HTR-8/SVneo (cell line): ENCODE measurements at regions not wholly inside any gene's neighbourhood (a gene's known extent, or its start where the extent isn't known, plus 50 kb on each side); places are given as distances from the start of the nearest gene placed in this dataset.
A peak's percentile ranks its signal among the peaks of the same experiment; 100 is the strongest.
"Not testable (repeated sequence)": the region's sequence is repeated elsewhere in the genome, so short reads cannot be mapped to it uniquely, and the experiment has no call there.

Source experiments
- DNase-seq: peaks from one replicate; pipeline ENCODE4 v3.0.0; 2011; ENCODE audit warnings: low spot score, mixed read lengths; ENCODE audit not compliant: insufficient read length
- FAIRE-seq: peaks from 2 replicates; lab custom pipeline; 2011; peaks lifted over from hg19 to GRCh38; lab: Jason Lieb, UNC

GRCh38 chr14:40806471-40806870 is 800.2 kb upstream of the LRFN5 start:
- no peak for FAIRE-seq
- DNase-seq = no peak

- DNase-seq = no peak
- no peak for FAIRE-seq
These were observed 810.5 kb upstream of the LRFN5 start for GRCh38 chr14:40796168-40796567.

- FAIRE-seq = peak; percentile 33
- no peak for DNase-seq
These were observed 821.8 kb upstream of the LRFN5 start for GRCh38 chr14:40784860-40785259.

GRCh38 chr14:40762685-40763084 is 844.0 kb upstream of the LRFN5 start:
- no peak for DNase-seq
- no peak for FAIRE-seq

- DNase-seq = no peak
- FAIRE-seq = no peak
These were observed 844.5 kb upstream of the LRFN5 start for GRCh38 chr14:40762177-40762576.

- no peak for DNase-seq
- no peak for FAIRE-seq
These were observed 846.0 kb upstream of the LRFN5 start for GRCh38 chr14:40760704-40761103.

- FAIRE-seq (no peak), DNase-seq (no peak)
These were observed 848.6 kb upstream of the LRFN5 start for GRCh38 chr14:40758076-40758475.

- FAIRE-seq (no peak), DNase-seq (no peak)
These were observed 849.2 kb upstream of the LRFN5 start for GRCh38 chr14:40757376-40757950.

GRCh38 chr14:40733206-40733605 is 873.5 kb upstream of the LRFN5 start:
- FAIRE-seq = no peak
- no peak for DNase-seq

GRCh38 chr14:40727107-40727506 is 879.6 kb upstream of the LRFN5 start:
- no peak for DNase-seq

GRCh38 chr14:40713387-40713786 is 893.3 kb upstream of the LRFN5 start:
- DNase-seq (no peak), FAIRE-seq (no peak)

More at GRCh38 chr14:40727107-40727506, 879.6 kb upstream of the LRFN5 start:
- no peak for FAIRE-seq

GRCh38 chr14:40697231-40697630 is 909.4 kb upstream of the LRFN5 start:
- FAIRE-seq = no peak
- no peak for DNase-seq

GRCh38 chr14:40694023-40694422 is 912.7 kb upstream of the LRFN5 start:
- DNase-seq (no peak), FAIRE-seq (no peak)

- no peak for DNase-seq
- no peak for FAIRE-seq
These were observed 915.6 kb upstream of the LRFN5 start for GRCh38 chr14:40691066-40691465.

- FAIRE-seq = peak; percentile 4
- no peak for DNase-seq
These were observed 920.9 kb upstream of the LRFN5 start for GRCh38 chr14:40685764-40686163.

- no peak for DNase-seq
- no peak for FAIRE-seq
These were observed 922.3 kb upstream of the LRFN5 start for GRCh38 chr14:40684328-40684727.

- DNase-seq (no peak), FAIRE-seq (no peak)
These were observed 924.4 kb upstream of the LRFN5 start for GRCh38 chr14:40682131-40682913.

GRCh38 chr14:40679256-40679655 is 927.4 kb upstream of the LRFN5 start:
- DNase-seq (no peak), FAIRE-seq (no peak)

GRCh38 chr14:40677206-40677605 is 929.5 kb upstream of the LRFN5 start:
- FAIRE-seq = not testable (repeated sequence)

GRCh38 chr14:40674502-40674901 is 932.2 kb upstream of the LRFN5 start:
- no peak for DNase-seq
- FAIRE-seq = no peak

More at GRCh38 chr14:40677206-40677605, 929.5 kb upstream of the LRFN5 start:
- not testable (repeated sequence) for DNase-seq

- DNase-seq = no peak
- FAIRE-seq = no peak
These were observed 950.4 kb upstream of the LRFN5 start for GRCh38 chr14:40656311-40656710.
